Hematopoietic multipotent progenitor cell treated with erythropoietin and hydrocortisone succinate and interleukin-3 and kit ligand, for 8 days (in vitro differentiated cells): ENCODE measurements at regions not wholly inside any gene's neighbourhood (a gene's known extent, or its start where the extent isn't known, plus 50 kb on each side); places are given as distances from the start of the nearest gene placed in this dataset.
"Not testable (repeated sequence)": the region's sequence is repeated elsewhere in the genome, so short reads cannot be mapped to it uniquely, and the experiment has no call there.

Experiments used
- DNase-seq: peaks from one replicate; pipeline ENCODE4 v3.0.0-alpha.2; 2015

DNA sequence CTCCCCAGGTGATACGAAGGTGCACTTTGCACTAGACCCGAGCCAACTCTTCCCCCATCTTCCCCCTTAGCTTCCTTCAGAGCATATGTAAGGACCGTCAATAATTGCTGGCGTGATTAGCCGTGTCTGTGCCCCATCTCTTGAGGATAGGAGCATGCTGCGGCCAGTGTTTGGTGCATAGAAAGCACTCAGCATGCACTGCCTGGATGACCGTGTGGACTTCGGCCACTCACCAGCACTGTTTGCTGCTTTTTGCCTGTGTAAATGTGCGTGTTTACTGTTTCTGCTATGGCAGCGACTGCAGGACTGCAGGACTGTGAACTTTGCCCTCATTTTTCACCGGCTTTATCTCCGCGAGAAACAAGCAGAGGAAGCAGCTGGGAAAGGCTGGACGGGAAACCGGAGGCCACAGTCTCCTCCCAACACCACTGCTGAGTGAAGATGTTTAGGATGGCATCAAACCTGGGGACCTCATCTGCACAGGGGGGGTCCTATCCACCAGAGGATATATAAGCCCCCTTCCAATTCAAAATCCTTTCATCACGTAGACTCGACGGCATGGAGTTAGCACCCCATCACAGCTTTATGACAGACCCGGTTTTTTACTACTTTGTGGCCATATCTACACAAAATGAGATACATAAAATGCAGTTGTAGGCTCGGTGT lies 150.6 kb upstream of the AFDN start:
- DNase-seq = no peak

- DNase-seq = no peak
Observed at GRCh38 chr6:167676666-167677421, 149.9 kb upstream of the AFDN start.

DNA sequence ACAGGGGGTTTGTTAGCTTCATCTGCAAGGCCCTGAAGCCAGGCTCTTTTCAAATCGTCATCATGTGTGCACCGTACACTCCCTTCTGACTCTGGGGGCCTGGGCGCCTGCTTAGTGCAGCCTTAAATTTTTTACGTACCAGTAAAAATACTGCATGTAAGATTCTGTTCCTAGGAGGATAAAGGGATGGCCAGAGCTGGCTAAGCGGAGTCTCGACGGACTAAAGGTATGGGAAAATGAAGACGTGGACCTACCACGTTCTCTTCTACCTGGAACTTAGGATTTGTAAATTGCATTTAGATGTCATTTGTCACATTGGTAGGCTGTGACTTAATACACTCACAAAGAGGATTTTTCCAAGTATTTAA lies 149.3 kb upstream of the AFDN start:
- no peak for DNase-seq

DNA sequence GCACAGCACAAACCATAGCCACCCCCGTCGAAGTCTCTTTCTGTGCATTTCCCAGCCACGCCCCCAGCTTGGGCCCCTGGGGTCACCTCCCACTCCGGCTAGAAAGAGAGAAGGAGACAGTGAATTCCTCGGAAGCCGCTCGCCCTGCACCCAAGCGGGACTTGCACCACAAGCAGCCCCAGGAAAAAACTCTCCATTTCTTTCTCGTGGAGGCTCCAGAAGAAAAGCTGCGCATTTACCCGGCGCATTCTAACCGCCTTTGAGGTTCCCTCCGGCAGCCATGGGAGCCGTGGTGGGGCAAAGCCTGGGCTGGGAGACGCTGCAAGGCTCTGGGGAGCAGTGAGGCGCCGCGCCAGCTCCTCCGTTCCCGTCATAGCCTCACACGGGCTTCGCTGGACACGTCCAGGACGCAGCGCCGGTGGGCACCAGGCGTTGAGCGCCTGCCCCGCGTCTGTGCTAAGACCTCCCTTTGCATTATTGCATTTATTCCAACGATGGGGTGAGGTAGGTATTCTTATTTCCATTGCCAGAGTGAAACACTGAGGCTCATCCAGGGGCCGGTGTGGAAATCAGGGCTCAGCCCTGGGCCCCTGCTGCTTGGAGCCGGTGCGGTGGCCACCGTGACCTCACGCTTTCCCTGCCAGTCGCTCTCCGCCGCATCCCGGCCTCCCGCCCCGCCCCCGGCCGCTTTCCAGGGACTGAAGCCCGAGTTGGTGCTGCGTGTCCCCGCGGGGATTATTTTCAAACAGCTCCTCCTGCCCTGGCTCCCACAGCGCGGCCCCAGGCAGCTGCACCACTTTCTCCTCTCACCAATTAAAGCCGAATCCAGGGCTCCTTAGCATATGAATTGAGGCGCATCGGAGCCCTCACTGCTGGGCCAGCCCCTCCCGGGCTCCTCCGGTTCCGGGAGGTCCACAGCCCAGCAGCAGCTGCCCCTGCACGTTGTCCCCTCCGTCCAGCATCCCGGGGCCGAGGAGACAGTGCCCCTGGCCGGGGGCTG lies 148.3 kb upstream of the AFDN start:
- no peak for DNase-seq

GRCh38 chr6:167679122-167679736 lies 147.5 kb upstream of the AFDN start:
- DNase-seq = no peak

- DNase-seq = no peak
Observed at GRCh38 chr6:167679790-167680604, 146.7 kb upstream of the AFDN start.

DNA sequence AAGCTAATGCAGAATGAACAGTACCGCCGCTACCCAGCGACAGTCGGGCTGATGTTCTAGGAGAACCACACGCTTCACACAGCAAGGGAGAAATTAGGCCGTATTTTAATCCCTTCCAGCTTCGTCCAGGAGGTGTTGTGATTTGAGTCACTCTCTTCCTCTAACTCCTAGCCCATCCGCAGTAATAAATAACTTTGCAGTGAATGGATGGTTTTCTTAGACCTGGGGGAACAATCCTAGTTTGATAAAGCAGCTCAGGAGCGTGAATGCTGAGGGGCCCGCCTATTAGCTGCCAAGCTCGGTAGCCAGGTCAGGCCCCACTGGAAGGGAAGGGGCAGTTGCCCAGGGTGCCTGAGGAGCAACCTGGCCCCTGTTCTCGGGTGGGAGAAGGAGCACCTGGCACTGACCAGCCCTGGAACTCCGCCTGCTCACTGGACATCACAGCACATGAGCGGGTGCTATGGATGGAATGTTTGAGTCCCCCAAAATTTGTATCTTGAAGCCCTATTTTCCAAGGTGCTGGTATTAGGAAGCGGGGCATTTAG lies 146.0 kb upstream of the AFDN start:
- DNase-seq = no peak

GRCh38 chr6:167682125-167682524 lies 144.6 kb upstream of the AFDN start:
- no peak for DNase-seq

- no peak for DNase-seq
Observed at GRCh38 chr6:167682546-167683027, 144.1 kb upstream of the AFDN start.

GRCh38 chr6:167683028-167683862 lies 143.5 kb upstream of the AFDN start:
- no peak for DNase-seq

DNA sequence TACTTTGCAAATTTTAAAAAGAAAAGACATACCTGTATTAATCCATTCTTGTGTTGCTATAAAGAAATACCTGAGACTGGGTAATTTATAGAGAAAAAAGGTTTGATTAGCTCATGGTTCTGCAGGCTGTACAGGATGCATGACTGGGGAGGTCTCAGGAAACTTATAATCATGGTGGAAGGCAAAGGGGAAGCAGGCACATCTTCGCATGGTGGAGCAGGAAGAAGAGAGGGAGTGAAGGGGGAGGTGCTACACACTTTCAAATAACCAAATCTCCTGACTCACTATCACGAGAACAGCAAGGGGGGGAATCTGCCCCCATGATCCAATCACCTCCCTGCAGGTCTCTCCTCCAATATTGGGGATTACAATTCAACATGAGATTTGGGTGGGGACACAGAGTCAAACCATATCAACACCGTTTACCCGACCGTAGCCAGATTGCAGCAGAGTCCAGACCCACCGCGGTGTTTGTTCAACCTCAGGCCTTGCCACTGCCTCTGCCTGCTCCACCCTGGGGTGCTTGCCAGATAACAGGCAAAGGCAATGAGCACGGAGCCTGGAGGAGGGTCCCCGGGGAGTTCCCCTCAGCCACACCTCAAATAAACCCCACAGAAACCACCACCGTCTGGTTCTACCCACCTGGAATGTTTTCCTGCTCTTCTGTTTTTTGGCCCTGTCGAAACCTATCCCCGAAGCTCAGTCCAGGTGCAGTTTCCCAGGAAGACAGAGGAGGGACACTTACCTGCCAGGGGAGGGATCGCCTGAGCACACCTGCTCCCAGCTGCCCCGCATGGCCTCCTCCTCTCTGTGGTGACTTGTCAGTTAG lies 142.2 kb upstream of the AFDN start:
- DNase-seq = no peak

DNA sequence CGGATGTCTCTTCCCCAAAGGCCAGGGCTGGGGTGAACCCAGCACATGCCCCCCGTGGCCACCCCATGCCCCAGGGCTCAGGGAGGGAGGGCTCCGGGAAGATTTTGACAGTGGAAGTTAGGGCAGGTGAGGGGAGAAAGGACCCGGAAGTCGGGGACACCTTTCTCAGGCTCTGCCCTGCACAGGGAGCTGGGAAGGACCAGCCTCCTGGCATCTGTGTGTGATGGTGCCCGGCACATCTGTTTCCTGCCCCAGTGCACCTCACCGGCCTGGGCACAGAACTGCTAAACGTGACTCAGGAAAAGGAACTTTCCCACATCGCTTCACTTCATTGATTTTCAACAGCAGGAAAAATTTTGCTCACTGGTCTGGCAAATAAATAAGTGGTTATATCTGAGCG lies 141.1 kb upstream of the AFDN start:
- DNase-seq = no peak

- DNase-seq = no peak
Observed at GRCh38 chr6:167686204-167686893, 140.4 kb upstream of the AFDN start.

DNA sequence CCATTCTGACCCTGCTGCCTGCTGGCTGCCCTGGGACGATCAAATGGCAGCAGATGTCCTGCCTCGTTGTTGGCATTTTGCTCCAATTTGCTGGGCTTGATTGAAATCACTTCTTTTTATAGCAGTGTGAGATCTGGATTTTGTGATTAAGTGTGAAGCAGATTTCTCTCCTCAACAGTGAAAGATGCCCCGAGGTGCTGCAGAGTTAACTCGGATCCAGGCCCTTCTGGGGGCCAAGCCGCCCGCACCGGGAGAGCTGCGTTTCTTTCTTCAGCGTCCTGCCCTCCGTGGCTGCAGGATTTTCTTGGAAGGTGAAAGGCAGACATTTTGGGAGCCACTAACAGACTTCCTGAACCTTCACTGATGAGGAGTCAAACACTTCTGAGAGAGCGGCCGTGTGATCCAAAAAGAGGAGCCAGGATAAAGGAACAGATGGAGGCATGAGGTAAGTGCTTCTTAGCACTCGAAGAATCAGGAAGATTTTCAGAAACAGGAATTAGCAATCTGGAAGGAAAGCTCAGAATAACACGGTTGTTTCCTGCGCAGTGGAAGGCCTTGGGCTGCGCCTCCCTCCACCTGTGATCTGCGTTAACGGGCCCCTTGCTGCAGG lies 139.5 kb upstream of the AFDN start:
- DNase-seq = no peak

- DNase-seq = no peak
Observed at GRCh38 chr6:167688123-167688522, 138.6 kb upstream of the AFDN start.

GRCh38 chr6:167689278-167689677 lies 137.4 kb upstream of the AFDN start:
- DNase-seq = no peak

- no peak for DNase-seq
Observed at GRCh38 chr6:167689751-167690150, 137.0 kb upstream of the AFDN start.

- not testable (repeated sequence) for DNase-seq
Observed at GRCh38 chr6:167690167-167690922, 136.4 kb upstream of the AFDN start.
